PFSK-1 (cell line): ENCODE measurements at regions not wholly inside any gene's neighbourhood (a gene's known extent, or its start where the extent isn't known, plus 50 kb on each side); places are given as distances from the start of the nearest gene placed in this dataset.

Source experiments
- POLR2AphosphoS5 ChIP-seq: IDR thresholded peaks from 2 replicates; pipeline ENCODE4 v1.6.1; 2012; ENCODE audit warnings: low read depth, mild to moderate bottlenecking, control low read depth, low read length, moderate library complexity
- SIN3A ChIP-seq: IDR thresholded peaks from 2 replicates; pipeline ENCODE4 v1.6.1; 2012; ENCODE audit warnings: mild to moderate bottlenecking, low read length, moderate library complexity, borderline replicate concordance; ENCODE audit not compliant: insufficient read depth
- TAF1 ChIP-seq: IDR thresholded peaks from 2 replicates; pipeline ENCODE4 v1.6.1; 2012; ENCODE audit warnings: low read length, control low read depth, borderline replicate concordance; ENCODE audit not compliant: insufficient read depth
- TF ChIP-seq, protein P1 (sequence below), 2 experiments: IDR thresholded peaks; 2 replicates each; pipeline versions ENCODE4 v1.6.1 to v1.8.0; 2011 to 2012; ENCODE audit warnings: low read depth in 2 of 2, low read length in 2 of 2, control low read depth in 1 of 2, inconsistent platforms in 1 of 2, mild to moderate bottlenecking in 1 of 2, moderate library complexity in 1 of 2; ENCODE audit not compliant: insufficient read depth in 1 of 2

DNA sequence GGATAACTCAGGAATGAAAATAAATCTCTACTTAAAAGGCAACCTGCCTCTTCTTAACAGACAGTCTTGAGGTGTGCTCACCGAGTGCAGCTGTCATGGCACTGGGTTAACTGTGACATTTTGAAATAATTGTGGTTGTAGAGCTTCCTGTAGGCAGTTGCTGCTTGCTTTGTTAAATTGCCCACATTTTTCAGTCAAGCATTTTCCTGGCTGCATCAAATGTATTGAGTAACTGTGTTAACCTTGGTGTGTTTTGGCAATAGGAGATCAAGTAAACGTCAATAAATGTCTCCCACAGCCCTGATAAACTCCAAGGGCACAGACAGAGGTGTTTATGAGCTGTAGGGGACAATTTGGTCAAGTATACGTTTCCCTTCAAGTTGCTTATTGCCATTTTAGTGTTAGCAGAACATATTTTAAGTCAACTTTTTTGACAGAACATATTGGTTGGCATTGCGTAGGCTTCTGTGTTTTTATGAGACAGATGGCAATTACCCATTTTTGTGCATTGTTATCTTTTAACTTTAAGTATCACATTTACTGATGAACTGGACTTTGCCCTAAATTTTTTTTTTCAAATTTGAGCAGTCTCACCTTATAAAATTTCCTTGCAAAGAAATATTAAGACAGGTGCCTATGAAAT is 527.4 kb downstream of the C4orf33 start:
- no peak for TF ChIP-seq POLR2AphosphoS5
- no peak for TF ChIP-seq SIN3A
- no peak for TF ChIP-seq TAF1
- TF ChIP-seq, protein P1, sequence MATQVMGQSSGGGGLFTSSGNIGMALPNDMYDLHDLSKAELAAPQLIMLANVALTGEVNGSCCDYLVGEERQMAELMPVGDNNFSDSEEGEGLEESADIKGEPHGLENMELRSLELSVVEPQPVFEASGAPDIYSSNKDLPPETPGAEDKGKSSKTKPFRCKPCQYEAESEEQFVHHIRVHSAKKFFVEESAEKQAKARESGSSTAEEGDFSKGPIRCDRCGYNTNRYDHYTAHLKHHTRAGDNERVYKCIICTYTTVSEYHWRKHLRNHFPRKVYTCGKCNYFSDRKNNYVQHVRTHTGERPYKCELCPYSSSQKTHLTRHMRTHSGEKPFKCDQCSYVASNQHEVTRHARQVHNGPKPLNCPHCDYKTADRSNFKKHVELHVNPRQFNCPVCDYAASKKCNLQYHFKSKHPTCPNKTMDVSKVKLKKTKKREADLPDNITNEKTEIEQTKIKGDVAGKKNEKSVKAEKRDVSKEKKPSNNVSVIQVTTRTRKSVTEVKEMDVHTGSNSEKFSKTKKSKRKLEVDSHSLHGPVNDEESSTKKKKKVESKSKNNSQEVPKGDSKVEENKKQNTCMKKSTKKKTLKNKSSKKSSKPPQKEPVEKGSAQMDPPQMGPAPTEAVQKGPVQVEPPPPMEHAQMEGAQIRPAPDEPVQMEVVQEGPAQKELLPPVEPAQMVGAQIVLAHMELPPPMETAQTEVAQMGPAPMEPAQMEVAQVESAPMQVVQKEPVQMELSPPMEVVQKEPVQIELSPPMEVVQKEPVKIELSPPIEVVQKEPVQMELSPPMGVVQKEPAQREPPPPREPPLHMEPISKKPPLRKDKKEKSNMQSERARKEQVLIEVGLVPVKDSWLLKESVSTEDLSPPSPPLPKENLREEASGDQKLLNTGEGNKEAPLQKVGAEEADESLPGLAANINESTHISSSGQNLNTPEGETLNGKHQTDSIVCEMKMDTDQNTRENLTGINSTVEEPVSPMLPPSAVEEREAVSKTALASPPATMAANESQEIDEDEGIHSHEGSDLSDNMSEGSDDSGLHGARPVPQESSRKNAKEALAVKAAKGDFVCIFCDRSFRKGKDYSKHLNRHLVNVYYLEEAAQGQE (IDR thresholded peaks at IDR 0.05; ENCODE audit: insufficient read depth in 1 of 2, low read depth in 2 of 2, low read length in 2 of 2): no peak
